AG04450 (cell line): ENCODE measurements at regions not wholly inside any gene's neighbourhood (a gene's known extent, or its start where the extent isn't known, plus 50 kb on each side); places are given as distances from the start of the nearest gene placed in this dataset.
"Not testable (repeated sequence)": the region's sequence is repeated elsewhere in the genome, so short reads cannot be mapped to it uniquely, and the experiment has no call there.

Experiments used
- CTCF ChIA-PET: fragments of 300-600, 350-600 bp; formaldehyde crosslinking; extraction: SDS; loops from one replicate; lab custom pipeline; 2022; ENCODE audit warnings: antibody characterized with exemption, inconsistent platforms; lab: Charles Lee
- POLR2A ChIA-PET: fragments of 350-600 bp; formaldehyde crosslinking; extraction: SDS; loops from one replicate; lab custom pipeline; 2021; ENCODE audit warnings: antibody characterized with exemption, inconsistent platforms; lab: Yijun Ruan, JAX
- DNase-seq: peaks from one replicate; pipeline ENCODE4 v3.0.0-alpha.2; 2011; ENCODE audit warnings: low read depth, low spot score
- H3K27ac ChIP-seq: one replicate; pipeline ENCODE4 v1.5.1; 2012; ENCODE audit warnings: low read depth, low read length, control low read depth
- H3K27me3 ChIP-seq: one replicate; pipeline ENCODE4 v1.6.0; 2012; ENCODE audit warnings: low read length; ENCODE audit not compliant: control insufficient read depth, insufficient read depth
- H3K4me3 ChIP-seq: 2 replicates; pipeline ENCODE4 v1.5.1; 2011; ENCODE audit warnings: mild to moderate bottlenecking, low read depth, low read length, control low read depth
- H3K9me3 ChIP-seq: 2 replicates; pipeline ENCODE4 v1.5.1; 2012; ENCODE audit warnings: low read length; ENCODE audit not compliant: control insufficient read depth, insufficient read depth
- TF ChIP-seq, protein P1 (sequence below): IDR thresholded peaks from 2 replicates; pipeline ENCODE4 v1.5.1; 2011; ENCODE audit warnings: low read depth, low read length, control low read depth, inconsistent platforms

DNA sequence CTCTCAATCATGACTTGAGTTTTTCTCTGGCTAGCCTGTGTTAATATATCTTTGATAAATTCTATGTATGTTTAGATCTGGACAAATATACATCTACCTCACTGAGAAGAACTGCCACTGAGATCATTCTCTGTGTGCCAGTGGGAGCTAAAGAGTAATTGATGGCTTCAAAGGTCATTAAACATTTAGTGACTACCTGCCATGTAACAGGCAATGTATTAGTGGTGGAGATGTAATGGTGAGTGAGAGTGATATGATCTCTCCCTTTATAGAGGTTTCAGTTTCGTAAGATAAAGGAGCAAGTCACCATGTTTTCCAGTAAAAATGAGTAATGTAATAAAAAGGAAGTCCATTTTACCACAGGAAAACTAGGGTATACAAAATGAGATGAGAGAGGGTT is 235.8 kb upstream of the CDH8 start:
- ChIA-PET CTCF (no interaction called here), POLR2A (no interaction called here)
- TF ChIP-seq, protein P1, sequence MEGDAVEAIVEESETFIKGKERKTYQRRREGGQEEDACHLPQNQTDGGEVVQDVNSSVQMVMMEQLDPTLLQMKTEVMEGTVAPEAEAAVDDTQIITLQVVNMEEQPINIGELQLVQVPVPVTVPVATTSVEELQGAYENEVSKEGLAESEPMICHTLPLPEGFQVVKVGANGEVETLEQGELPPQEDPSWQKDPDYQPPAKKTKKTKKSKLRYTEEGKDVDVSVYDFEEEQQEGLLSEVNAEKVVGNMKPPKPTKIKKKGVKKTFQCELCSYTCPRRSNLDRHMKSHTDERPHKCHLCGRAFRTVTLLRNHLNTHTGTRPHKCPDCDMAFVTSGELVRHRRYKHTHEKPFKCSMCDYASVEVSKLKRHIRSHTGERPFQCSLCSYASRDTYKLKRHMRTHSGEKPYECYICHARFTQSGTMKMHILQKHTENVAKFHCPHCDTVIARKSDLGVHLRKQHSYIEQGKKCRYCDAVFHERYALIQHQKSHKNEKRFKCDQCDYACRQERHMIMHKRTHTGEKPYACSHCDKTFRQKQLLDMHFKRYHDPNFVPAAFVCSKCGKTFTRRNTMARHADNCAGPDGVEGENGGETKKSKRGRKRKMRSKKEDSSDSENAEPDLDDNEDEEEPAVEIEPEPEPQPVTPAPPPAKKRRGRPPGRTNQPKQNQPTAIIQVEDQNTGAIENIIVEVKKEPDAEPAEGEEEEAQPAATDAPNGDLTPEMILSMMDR: no peak
- no peak for DNase-seq
- Histone ChIP-seq H3K4me3 (no peak overlapping the region), H3K27me3 (no peaks in the 10 kb centered on the region), H3K9me3 (peaks cover 5% of the 10 kb centered on the region; the same call in 1 of the 2 replicates), H3K27ac (no peak overlapping the region)

DNA sequence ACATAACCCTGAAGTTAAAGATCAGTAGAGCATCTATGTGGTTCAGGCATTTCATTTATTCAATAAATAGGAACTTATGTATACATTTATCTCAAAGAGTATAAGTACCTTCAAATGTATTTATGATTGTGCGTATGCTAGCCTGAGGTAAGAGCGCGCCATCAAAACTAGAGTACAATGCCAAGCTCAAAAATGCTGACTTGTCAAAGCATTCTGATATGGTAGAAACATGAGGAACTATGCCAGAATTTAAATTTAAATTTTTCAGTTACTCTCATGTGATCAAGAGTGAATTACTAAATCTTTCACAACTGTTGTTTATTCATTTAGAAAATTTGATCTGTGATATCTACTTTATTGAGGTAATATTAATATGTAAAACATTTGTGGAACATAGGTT is 225.5 kb upstream of the CDH8 start:
- DNase-seq: no peak
- Histone ChIP-seq H3K27me3 (no peaks in the 10 kb centered on the region), H3K4me3 (no peak overlapping the region), H3K9me3 (no peaks in the 10 kb centered on the region), H3K27ac (no peak overlapping the region)
- ChIA-PET CTCF (no interaction called here), POLR2A (no interaction called here)
- TF ChIP-seq, protein P1: no peak

DNA sequence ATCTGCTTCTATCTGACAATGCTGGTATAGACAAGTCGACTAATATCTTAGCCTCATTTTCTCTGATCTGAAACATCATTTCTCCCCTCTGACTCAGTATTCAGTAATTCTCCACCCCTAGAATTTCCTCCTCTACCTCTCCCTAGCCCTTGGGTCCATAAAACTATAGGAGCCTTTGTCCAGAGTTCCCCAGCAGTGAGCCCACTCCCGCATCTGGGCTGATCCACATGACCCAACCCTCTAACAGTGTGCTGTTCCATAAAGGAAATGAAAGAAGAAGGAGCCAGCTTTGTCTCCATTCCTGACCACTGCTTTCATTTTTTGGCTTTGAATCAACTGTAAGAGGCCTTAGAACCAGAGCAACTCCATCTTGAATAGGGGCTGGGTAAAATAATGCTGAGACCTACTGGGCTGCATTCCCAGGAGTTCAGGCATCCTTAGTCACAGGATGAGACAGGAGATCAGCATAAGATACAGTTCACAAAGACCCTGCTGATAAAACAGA is 222.7 kb upstream of the CDH8 start:
- H3K27me3 ChIP-seq, H3K27ac ChIP-seq, H3K9me3 ChIP-seq, DNase-seq, CTCF ChIA-PET, POLR2A ChIA-PET, H3K4me3 ChIP-seq: not testable (repeated sequence)

DNA sequence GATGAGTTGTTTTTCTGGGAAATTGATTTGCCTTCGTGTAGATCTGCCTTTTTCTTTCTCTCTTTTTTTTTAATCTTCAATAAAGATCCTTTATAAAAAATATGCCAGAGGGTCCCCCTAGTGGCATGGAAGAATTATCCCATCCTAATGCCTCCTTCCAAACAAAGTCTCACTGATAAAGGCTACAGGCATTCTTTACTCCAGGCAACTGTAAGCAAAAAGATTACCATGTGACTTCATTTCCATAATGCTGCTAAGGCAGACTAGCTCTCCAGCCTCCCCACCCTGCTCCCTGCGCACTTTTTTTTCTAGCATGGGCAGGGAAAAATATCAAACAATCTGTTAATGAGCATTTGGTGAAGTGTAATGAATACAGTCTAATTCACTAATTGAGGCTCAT is 220.2 kb upstream of the CDH8 start:
- H3K27ac ChIP-seq: no peak overlapping the region
- H3K9me3 ChIP-seq: peaks cover 3% of the 10 kb centered on the region; the same call in 1 of the 2 replicates
- ChIA-PET POLR2A (no interaction called here), CTCF (no interaction called here)
- no peak overlapping the region for H3K4me3 ChIP-seq
- DNase-seq: no peak
- H3K27me3 ChIP-seq: no peaks in the 10 kb centered on the region
- TF ChIP-seq, protein P1: no peak

DNA sequence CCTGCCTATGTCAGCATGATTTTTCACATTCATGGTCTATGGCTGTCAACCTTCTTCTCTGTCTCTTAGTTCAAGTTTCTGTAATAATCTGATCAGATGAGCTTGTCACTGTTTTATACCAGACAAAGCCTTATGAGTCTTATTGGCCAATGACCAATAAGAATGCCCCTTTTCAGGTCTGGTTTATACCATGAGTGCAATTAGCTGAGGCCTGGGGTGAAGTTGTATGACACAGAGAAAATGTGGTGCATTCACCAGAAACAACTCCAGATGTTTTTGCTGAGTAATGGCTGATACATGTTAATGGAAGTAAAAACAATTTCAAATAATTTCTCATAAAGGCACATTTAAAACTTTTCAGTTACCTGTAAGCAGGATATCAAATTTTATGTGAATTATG is 218.6 kb upstream of the CDH8 start:
- no peak overlapping the region for H3K4me3 ChIP-seq
- H3K27me3 ChIP-seq: no peaks in the 10 kb centered on the region
- ChIA-PET POLR2A (no interaction called here), CTCF (no interaction called here)
- DNase-seq: no peak
- H3K9me3 ChIP-seq: peaks cover 8% of the 10 kb centered on the region; the same call in 1 of the 2 replicates
- TF ChIP-seq, protein P1: no peak
- H3K27ac ChIP-seq: no peak overlapping the region

DNA sequence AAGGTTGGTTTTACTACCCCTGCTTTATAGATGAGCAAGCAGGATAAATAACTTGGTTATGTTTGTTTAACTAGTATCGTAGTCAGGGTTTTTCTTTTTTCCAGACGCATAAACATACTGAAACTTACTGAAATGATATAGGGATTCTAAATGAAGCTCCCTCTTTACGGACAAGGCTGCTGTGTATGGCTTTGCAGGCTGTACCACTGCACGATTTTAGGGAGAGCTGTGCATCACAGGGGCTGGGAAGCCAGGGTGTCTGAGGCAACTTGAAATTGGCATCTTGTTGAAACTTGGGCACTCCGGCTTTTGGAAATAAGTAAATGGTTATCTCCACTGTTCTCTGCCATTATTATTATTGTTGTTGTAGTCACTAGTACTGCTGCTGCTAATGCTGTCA is 218.1 kb upstream of the CDH8 start:
- Histone ChIP-seq H3K27me3 (no peaks in the 10 kb centered on the region), H3K4me3 (no peak overlapping the region), H3K9me3 (peaks cover 8% of the 10 kb centered on the region; the same call in 1 of the 2 replicates), H3K27ac (no peak overlapping the region)
- POLR2A ChIA-PET: no interaction called here
- CTCF ChIA-PET: no interaction called here
- TF ChIP-seq, protein P1: no peak
- DNase-seq: no peak
